Inferior parietal cortex (tissue), 1 donor: ENCODE measurements at regions not wholly inside any gene's neighbourhood (a gene's known extent, or its start where the extent isn't known, plus 50 kb on each side); places are given as distances from the start of the nearest gene placed in this dataset.

Experiments
- DNase-seq: peaks from one replicate; pipeline ENCODE4 v3.0.0-alpha.2; 2016; ENCODE audit errors: extremely low spot score

GRCh38 chr5:3195994-3196393 lies 399.6 kb upstream of the IRX1 start:
- no peak for DNase-seq

- no peak for DNase-seq
Observed at GRCh38 chr5:3194684-3195083, 400.9 kb upstream of the IRX1 start.

- no peak for DNase-seq
Observed at GRCh38 chr5:3194271-3194670, 401.4 kb upstream of the IRX1 start.

GRCh38 chr5:3191585-3191984 lies 404.0 kb upstream of the IRX1 start:
- no peak for DNase-seq

- no peak for DNase-seq
Observed at GRCh38 chr5:3190930-3191329, 404.7 kb upstream of the IRX1 start.

GRCh38 chr5:3190433-3190832 lies 405.2 kb upstream of the IRX1 start:
- DNase-seq, result no peak

GRCh38 chr5:3187771-3188425 lies 407.7 kb upstream of the IRX1 start:
- DNase-seq, result no peak

GRCh38 chr5:3186736-3187405 lies 408.8 kb upstream of the IRX1 start:
- no peak for DNase-seq

GRCh38 chr5:3186156-3186555 lies 409.5 kb upstream of the IRX1 start:
- DNase-seq, result no peak

- no peak for DNase-seq
Observed at GRCh38 chr5:3185488-3185887, 410.1 kb upstream of the IRX1 start.

- no peak for DNase-seq
Observed at GRCh38 chr5:3182133-3182876, 413.3 kb upstream of the IRX1 start.

GRCh38 chr5:3181671-3182070 lies 414.0 kb upstream of the IRX1 start:
- DNase-seq, result no peak

- DNase-seq, result no peak
Observed at GRCh38 chr5:3180636-3181035, 415.0 kb upstream of the IRX1 start.

GRCh38 chr5:3179220-3179619 lies 416.4 kb upstream of the IRX1 start:
- no peak for DNase-seq

GRCh38 chr5:3177338-3177737 lies 418.3 kb upstream of the IRX1 start:
- DNase-seq, result no peak

- no peak for DNase-seq
Observed at GRCh38 chr5:3175416-3175815, 420.2 kb upstream of the IRX1 start.

GRCh38 chr5:3167473-3167872 lies 416.0 kb upstream of the IRX2 start:
- DNase-seq, result no peak

- DNase-seq, result no peak
Observed at GRCh38 chr5:3163626-3164025, 412.1 kb upstream of the IRX2 start.

GRCh38 chr5:3161672-3162071 lies 410.2 kb upstream of the IRX2 start:
- DNase-seq, result no peak

GRCh38 chr5:3157214-3157613 lies 405.7 kb upstream of the IRX2 start:
- no peak for DNase-seq

GRCh38 chr5:3155717-3156116 lies 404.2 kb upstream of the IRX2 start:
- no peak for DNase-seq

GRCh38 chr5:3155046-3155445 lies 403.6 kb upstream of the IRX2 start:
- DNase-seq, result no peak

GRCh38 chr5:3153906-3154305 lies 402.4 kb upstream of the IRX2 start:
- DNase-seq, result no peak
